Kidney (tissue), 13 donors: ENCODE measurements at regions not wholly inside any gene's neighbourhood (a gene's known extent, or its start where the extent isn't known, plus 50 kb on each side); places are given as distances from the start of the nearest gene placed in this dataset.

ENCODE experiments used
- DNase-seq, 5 donors: peaks; one replicate each; pipeline ENCODE4 v3.0.0-alpha.2; 2013 to 2020
- FAIRE-seq: peaks from 2 replicates; lab custom pipeline; 2012; peaks lifted over from hg19 to GRCh38; lab: Jason Lieb, UNC
- H3K27ac ChIP-seq, 2 donors: one replicate each; pipeline ENCODE4 v1.7.0; 2013; ENCODE audit warnings: low read depth in 2 of 2, low read length in 2 of 2, inconsistent platforms in 1 of 2
- H3K27me3 ChIP-seq: one replicate; pipeline ENCODE4 v1.7.1; 2013; ENCODE audit warnings: low read length, inconsistent platforms; ENCODE audit not compliant: control insufficient read depth, insufficient read depth
- H3K36me3 ChIP-seq, 3 donors: one replicate each; pipeline versions ENCODE4 v1.7.0 to v1.7.1; 2013; ENCODE audit warnings: low read length in 3 of 3, control low read depth in 1 of 3, inconsistent platforms in 1 of 3; ENCODE audit not compliant: insufficient read depth in 3 of 3, control insufficient read depth in 2 of 3
- H3K4me1 ChIP-seq, 3 donors: one replicate each; pipeline versions ENCODE4 v1.7.0 to v1.7.1; 2013; ENCODE audit warnings: low read length in 3 of 3, inconsistent platforms in 1 of 3, low read depth in 1 of 3; ENCODE audit not compliant: control insufficient read depth in 2 of 3, insufficient read depth in 2 of 3
- H3K4me3 ChIP-seq, 3 donors: one replicate each; pipeline versions ENCODE4 v1.7.0 to v1.8.1; 2013; ENCODE audit warnings: low read length in 3 of 3, control low read depth in 1 of 3, inconsistent platforms in 1 of 3
- H3K9ac ChIP-seq, 3 donors: one replicate each; pipeline versions ENCODE4 v1.7.0 to v1.7.1; 2013; ENCODE audit warnings: low read length in 3 of 3, control low read depth in 1 of 3, inconsistent platforms in 1 of 3
- H3K9me3 ChIP-seq, 3 donors: one replicate each; pipeline versions ENCODE4 v1.7.0 to v1.7.1; 2013; ENCODE audit warnings: low read length in 3 of 3, control low read depth in 1 of 3, inconsistent platforms in 1 of 3; ENCODE audit not compliant: control insufficient read depth in 2 of 3, insufficient read depth in 1 of 3
- intact Hi-C: fragments of 100-400 bp; cut with DNase I; formaldehyde crosslinking; loops from one replicate; pipeline ENCODE4 v1.11.1; 2022
- TF ChIP-seq, protein P1 (sequence below): IDR thresholded peaks from 3 replicates; pipeline ENCODE4 v1.5.1; 2012; ENCODE audit warnings: mild to moderate bottlenecking, moderate library complexity, borderline replicate concordance; ENCODE audit not compliant: insufficient read depth; ENCODE audit errors: extremely low read depth
- donor health status: control.
- donor health status: control.
- donor health status: control.
- donor health status: control.
- donor health status: control.
- donor health status: DM: yes; HTN: yes; CAD: no.
- donor health status: Normal renal cell carcinoma (clear cell type).

DNA sequence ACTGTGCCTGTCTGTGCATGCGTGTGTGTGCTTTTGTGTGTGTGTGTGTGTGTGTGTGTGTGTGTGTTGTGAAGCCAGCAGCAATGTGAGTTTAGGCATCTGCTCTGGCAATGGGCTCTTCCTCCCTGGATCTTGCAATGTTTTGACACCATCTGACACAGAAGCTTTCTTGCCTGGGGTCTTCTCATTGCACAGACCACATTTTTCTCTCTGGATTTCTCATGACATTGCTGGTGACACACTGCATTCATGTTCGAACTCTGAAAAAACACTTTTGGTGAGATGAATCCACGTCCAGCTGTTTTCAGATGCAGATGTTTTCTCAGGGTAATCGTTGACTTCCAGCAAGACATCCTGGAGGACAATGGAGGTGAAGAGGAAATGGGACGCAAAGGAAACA lies 63.0 kb upstream of the FZD8 start:
- intact Hi-C loops = no loop called here
- Histone ChIP-seq H3K9me3 (no peaks in the 10 kb centered on the region), H3K36me3 (no peaks in the 10 kb centered on the region), H3K27ac (no peak overlapping the region), H3K4me3 (no peak overlapping the region), H3K9ac (no peak overlapping the region), H3K27me3 (no peaks in the 10 kb centered on the region), H3K4me1 (no peaks in the 10 kb centered on the region)
- TF ChIP-seq, protein P1, sequence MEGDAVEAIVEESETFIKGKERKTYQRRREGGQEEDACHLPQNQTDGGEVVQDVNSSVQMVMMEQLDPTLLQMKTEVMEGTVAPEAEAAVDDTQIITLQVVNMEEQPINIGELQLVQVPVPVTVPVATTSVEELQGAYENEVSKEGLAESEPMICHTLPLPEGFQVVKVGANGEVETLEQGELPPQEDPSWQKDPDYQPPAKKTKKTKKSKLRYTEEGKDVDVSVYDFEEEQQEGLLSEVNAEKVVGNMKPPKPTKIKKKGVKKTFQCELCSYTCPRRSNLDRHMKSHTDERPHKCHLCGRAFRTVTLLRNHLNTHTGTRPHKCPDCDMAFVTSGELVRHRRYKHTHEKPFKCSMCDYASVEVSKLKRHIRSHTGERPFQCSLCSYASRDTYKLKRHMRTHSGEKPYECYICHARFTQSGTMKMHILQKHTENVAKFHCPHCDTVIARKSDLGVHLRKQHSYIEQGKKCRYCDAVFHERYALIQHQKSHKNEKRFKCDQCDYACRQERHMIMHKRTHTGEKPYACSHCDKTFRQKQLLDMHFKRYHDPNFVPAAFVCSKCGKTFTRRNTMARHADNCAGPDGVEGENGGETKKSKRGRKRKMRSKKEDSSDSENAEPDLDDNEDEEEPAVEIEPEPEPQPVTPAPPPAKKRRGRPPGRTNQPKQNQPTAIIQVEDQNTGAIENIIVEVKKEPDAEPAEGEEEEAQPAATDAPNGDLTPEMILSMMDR = no peak
- FAIRE-seq = no peak
- DNase-seq = no peak

DNA sequence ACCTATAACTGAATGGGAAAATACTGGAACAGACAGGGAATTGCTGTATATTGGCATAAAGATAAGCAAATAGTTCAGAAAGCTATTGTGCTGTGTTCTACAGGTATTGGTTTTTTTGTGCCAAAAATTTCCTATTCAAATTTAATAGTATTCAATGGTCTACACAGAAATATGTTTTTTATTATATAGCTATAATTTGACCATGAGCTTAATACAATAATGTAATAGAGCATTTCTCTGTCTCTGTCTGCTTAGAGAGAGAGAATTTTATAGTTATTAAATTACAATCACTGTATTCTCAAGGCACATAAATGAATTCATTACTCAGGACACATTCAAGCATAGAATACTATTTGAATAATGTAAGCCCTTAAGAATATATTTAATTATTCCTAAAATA lies 62.3 kb upstream of the FZD8 start:
- Histone ChIP-seq H3K36me3 (no peaks in the 10 kb centered on the region), H3K4me1 (peaks cover 0 to 2% (median 0%) of the 10 kb centered on the region in 3 donors), H3K27me3 (no peaks in the 10 kb centered on the region), H3K4me3 (no peak overlapping the region), H3K27ac (no peak overlapping the region), H3K9me3 (no peaks in the 10 kb centered on the region), H3K9ac (no peak overlapping the region)
- intact Hi-C loops = no loop called here
- FAIRE-seq (no peak), DNase-seq (no peak)
- TF ChIP-seq, protein P1 = no peak

DNA sequence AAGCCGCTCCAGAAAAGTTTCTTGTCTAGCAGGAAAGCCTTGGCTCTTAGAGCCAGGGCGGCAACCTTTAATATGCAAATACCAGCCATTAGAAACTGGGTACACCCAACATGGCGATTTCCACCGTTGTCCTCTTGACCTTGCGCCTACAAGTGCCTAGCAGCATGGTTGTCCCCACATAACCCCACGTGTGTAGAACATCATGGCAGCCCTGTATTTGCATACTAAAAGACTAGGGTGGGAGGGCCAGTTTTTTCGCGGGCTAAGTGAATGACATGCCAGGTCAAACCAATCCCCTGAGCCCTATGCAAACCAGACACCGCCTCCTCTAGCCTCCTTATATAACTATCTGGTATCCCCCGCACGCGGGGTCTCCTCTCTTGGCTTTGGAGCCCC lies 58.4 kb upstream of the FZD8 start:
- intact Hi-C loops = no loop called here
- H3K36me3 ChIP-seq = no peaks in the 10 kb centered on the region
- TF ChIP-seq, protein P1 = no peak
- DNase-seq = no peak
- H3K27me3 ChIP-seq = no peaks in the 10 kb centered on the region
- no peak overlapping the region for H3K9ac ChIP-seq
- no peak for FAIRE-seq
- peaks cover 0 to 2% (median 0%) of the 10 kb centered on the region in 3 donors for H3K4me1 ChIP-seq
- no peaks in the 10 kb centered on the region for H3K9me3 ChIP-seq
- H3K27ac ChIP-seq = no peak overlapping the region
- no peak overlapping the region for H3K4me3 ChIP-seq

DNA sequence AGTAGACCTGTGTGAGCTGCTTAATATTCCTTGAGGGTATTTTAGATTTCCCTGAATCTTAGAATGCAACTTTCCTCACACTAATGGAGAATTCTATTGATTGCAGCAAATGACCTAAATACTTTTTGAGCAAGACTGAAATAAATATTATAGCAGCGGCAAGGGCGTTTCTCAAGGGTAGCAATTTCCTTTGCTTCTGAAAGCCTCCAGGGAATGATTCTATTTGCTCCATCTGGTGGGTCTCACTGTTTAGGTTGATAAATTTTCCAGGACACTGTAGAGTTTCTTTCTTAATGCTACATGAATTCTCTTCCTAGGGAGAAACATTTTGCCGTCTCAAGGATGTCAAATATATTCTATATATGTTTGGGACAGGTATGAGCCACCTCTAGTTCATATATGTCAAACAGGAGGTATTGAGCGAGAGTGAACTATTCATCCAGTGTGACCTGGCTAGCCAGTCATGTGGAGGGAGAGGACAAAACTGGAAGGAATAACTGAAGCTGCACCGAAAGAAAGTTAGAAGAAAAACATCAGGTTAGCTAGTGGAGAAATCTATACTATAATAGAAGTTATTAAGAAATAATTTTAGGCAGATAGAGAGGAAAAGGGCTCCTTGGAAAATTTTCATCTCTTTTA lies 57.9 kb upstream of the FZD8 start:
- no peak for DNase-seq
- TF ChIP-seq, protein P1 = no peak
- H3K9me3 ChIP-seq = no peaks in the 10 kb centered on the region
- H3K27ac ChIP-seq = no peak overlapping the region
- no peaks in the 10 kb centered on the region for H3K27me3 ChIP-seq
- peaks cover 0 to 2% (median 0%) of the 10 kb centered on the region in 3 donors for H3K4me1 ChIP-seq
- no peak overlapping the region for H3K4me3 ChIP-seq
- H3K9ac ChIP-seq = no peak overlapping the region
- FAIRE-seq = no peak
- H3K36me3 ChIP-seq = no peaks in the 10 kb centered on the region
- intact Hi-C loops = no loop called here
